ENCODE measurements at regions not wholly inside any gene's neighbourhood (a gene's known extent, or its start where the extent isn't known, plus 50 kb on each side); places are given as distances from the start of the nearest gene placed in this dataset.
"Not testable (repeated sequence)": the region's sequence is repeated elsewhere in the genome, so short reads cannot be mapped to it uniquely, and the experiment has no call there.

GRCh38 chr2:195119231-195119630 lies 537.8 kb upstream of the SLC39A10 start:
- Mint-ChIP-seq H3K4me1 (no peaks in the 10 kb centered on the region), H3K27ac (no peak overlapping the region), H3K4me3 (no peak overlapping the region), H3K9me3 (peaks cover 0 to 6% of the 10 kb centered on the region in 2 donors), H3K27me3 (no peaks in the 10 kb centered on the region), H3K36me3 (no peaks in the 10 kb centered on the region)
- ATAC-seq (replicated peaks) (no peak), DNase-seq (no peak)

GRCh38 chr2:195118276-195118675 lies 538.8 kb upstream of the SLC39A10 start:
- ATAC-seq (replicated peaks) (no peak), DNase-seq (no peak)
- Mint-ChIP-seq H3K27ac (no peak overlapping the region), H3K36me3 (peaks cover 0 to 2% of the 10 kb centered on the region in 2 donors), H3K4me3 (no peak overlapping the region), H3K9me3 (peaks cover 6 to 10% of the 10 kb centered on the region in 2 donors), H3K4me1 (no peaks in the 10 kb centered on the region), H3K27me3 (no peaks in the 10 kb centered on the region)

DNA sequence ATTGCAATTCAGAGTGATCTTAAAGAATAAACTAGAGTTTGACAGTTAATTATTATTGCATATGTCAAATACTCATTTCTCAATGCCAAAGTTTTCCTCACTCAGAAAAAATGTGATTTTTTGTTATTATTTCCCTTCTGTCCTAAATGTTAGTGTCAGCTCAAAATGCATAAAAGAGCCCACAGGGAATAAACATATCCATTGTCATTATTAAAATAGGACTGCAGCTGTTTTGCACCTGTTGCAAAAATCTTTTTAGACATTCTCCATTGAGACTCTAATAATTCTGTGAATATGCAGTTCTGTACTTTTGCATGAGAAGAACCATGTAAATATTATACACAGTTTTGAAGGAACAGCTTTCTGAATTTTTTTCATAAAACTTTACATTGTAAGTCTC lies 540.0 kb upstream of the SLC39A10 start:
- H3K4me1 Mint-ChIP-seq, result no peaks in the 10 kb centered on the region
- no peaks in the 10 kb centered on the region for H3K27me3 Mint-ChIP-seq
- ATAC-seq (replicated peaks) (no peak), DNase-seq (no peak)
- H3K36me3 Mint-ChIP-seq, result peaks cover 0 to 2% of the 10 kb centered on the region in 2 donors
- no peak overlapping the region for H3K27ac Mint-ChIP-seq
- H3K4me3 Mint-ChIP-seq, result no peak overlapping the region
- H3K9me3 Mint-ChIP-seq, result peaks cover 6 to 10% of the 10 kb centered on the region in 2 donors

DNA sequence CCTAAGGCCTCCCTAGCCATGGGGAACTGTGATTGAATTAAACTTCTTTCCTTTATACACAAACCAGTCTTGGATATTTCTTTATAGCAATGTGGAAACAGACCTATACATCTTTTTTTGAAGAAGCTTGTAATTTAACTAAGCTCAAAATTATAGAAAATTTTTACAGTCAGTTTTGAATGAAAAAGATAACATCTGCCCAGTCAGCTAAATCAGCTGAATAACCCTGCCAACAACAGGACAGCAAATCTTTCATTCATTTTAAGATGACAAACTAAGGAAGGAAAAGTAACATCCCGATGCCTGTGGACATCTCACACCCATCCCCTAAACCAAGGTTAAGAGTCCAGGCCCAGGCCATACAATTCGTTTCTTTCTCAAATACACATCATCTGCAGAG lies 541.3 kb upstream of the SLC39A10 start:
- Mint-ChIP-seq H3K4me1 (no peaks in the 10 kb centered on the region), H3K9me3 (peaks cover 6 to 13% of the 10 kb centered on the region in 2 donors), H3K27ac (no peak overlapping the region), H3K27me3 (no peaks in the 10 kb centered on the region), H3K36me3 (peaks cover 0 to 2% of the 10 kb centered on the region in 2 donors), H3K4me3 (no peak overlapping the region)
- DNase-seq (no peak), ATAC-seq (replicated peaks) (no peak)

DNA sequence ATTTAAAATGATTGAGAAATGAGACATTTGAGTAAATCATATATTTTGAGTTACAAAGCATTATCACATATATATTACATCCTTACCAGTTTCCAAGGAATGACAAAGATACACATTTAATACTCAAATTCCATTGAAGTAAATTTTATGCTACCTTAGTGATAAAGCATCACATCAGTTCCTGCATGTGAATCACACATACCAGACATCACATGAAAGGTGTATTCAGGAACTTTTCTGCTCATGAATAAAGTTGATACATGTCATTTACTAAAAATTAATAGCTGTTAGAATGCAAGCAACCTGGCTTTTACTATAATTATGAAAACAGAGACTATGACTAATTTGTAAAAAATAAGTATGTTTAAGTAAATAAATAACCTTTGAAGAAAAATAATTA lies 548.8 kb upstream of the SLC39A10 start:
- no peaks in the 10 kb centered on the region for H3K27me3 Mint-ChIP-seq
- no peaks in the 10 kb centered on the region for H3K4me1 Mint-ChIP-seq
- H3K4me3 Mint-ChIP-seq, result no peak overlapping the region
- ATAC-seq (replicated peaks) (no peak), DNase-seq (no peak)
- H3K36me3 Mint-ChIP-seq, result no peaks in the 10 kb centered on the region
- H3K27ac Mint-ChIP-seq, result no peak overlapping the region
- peaks cover 0 to 6% of the 10 kb centered on the region in 2 donors for H3K9me3 Mint-ChIP-seq

DNA sequence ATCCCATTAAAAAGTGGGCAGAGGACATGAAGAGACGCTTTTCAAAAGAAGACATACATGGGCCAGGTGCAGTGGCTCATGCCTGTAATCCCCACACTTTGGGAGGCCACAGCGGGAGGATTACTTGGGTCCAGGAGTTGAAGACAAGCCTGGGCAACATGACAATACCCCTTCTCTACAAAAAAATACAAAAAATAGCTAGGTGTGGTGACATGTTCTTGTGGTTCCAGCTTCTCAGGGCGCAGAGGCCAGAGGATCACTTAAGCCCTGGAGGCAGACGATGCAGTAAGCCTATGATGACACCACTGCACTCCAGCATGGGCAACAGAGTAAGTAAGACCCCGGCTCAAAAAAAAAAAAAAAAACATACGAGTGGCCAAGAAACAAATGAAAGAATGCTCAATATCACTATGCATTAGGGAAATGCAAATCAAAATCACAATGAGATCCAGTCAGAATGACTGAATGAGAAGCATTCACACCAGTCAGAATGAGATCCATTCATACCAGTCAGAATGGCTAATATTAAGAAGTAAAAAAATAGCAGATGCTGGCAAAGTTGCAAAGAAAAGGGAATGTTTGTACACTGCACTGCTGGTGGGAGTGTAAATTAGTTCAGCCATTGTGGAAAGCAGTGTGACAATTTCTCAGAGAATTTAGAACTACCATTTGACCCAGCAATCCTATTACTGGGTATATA lies 550.2 kb upstream of the SLC39A10 start:
- no peak overlapping the region for H3K4me3 Mint-ChIP-seq
- no peaks in the 10 kb centered on the region for H3K36me3 Mint-ChIP-seq
- no peaks in the 10 kb centered on the region for H3K4me1 Mint-ChIP-seq
- H3K27ac Mint-ChIP-seq, result no peak overlapping the region
- DNase-seq (no peak), ATAC-seq (replicated peaks) (no peak)
- H3K9me3 Mint-ChIP-seq, result peaks cover 0 to 6% of the 10 kb centered on the region in 2 donors
- no peaks in the 10 kb centered on the region for H3K27me3 Mint-ChIP-seq

- no peaks in the 10 kb centered on the region for H3K36me3 Mint-ChIP-seq
- DNase-seq, result no peak
- ATAC-seq (replicated peaks), result no peak
- peaks cover 0 to 2% of the 10 kb centered on the region in 2 donors for H3K9me3 Mint-ChIP-seq
- H3K4me1 Mint-ChIP-seq, result no peaks in the 10 kb centered on the region
- H3K27ac Mint-ChIP-seq, result no peak overlapping the region
- no peaks in the 10 kb centered on the region for H3K27me3 Mint-ChIP-seq
- no peak overlapping the region for H3K4me3 Mint-ChIP-seq
Measured at GRCh38 chr2:195105581-195105980, 551.4 kb upstream of the SLC39A10 start.

DNA sequence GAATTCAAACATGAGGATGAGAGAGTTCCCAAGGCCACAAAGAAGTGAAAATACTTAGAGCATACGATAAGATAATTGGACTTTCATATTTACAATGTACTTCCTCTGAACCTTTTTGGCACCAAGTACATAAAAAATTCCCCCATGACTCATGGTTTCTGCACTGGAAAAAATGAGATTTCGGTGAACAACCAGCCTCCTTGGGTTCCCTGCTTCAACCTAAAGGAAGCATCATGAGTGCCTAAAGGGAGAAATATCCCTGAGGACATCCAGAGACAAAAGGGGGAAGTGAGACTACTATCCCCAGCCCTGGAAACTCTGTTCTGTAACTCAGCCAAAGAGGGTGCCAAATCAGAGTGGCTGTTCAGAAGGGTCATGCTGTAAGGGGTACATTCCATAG lies 562.7 kb upstream of the SLC39A10 start:
- Mint-ChIP-seq H3K9me3 (peaks cover 0 to 3% of the 10 kb centered on the region in 2 donors), H3K27me3 (no peaks in the 10 kb centered on the region), H3K36me3 (no peaks in the 10 kb centered on the region), H3K4me3 (no peak overlapping the region), H3K27ac (no peak overlapping the region), H3K4me1 (peaks cover 2 to 6% of the 10 kb centered on the region in 2 donors)
- DNase-seq, result peak; percentile 1
- peak; percentile 50 to 77 for ATAC-seq (replicated peaks)

- no peak overlapping the region for H3K27ac Mint-ChIP-seq
- ATAC-seq (replicated peaks) (no peak), DNase-seq (no peak)
- H3K36me3 Mint-ChIP-seq, result no peaks in the 10 kb centered on the region
- no peak overlapping the region for H3K4me3 Mint-ChIP-seq
- no peaks in the 10 kb centered on the region for H3K27me3 Mint-ChIP-seq
- peaks cover 0 to 3% of the 10 kb centered on the region in 2 donors for H3K9me3 Mint-ChIP-seq
- H3K4me1 Mint-ChIP-seq, result peaks cover 2 to 6% of the 10 kb centered on the region in 2 donors
Measured at GRCh38 chr2:195092341-195092740, 564.7 kb upstream of the SLC39A10 start.

- not testable (repeated sequence) for ATAC-seq (replicated peaks); H3K4me1 Mint-ChIP-seq; H3K36me3 Mint-ChIP-seq; H3K4me3 Mint-ChIP-seq; H3K27ac Mint-ChIP-seq; DNase-seq; H3K27me3 Mint-ChIP-seq; H3K9me3 Mint-ChIP-seq
Measured at GRCh38 chr2:195072806-195073205, 584.2 kb upstream of the SLC39A10 start.

- ATAC-seq (replicated peaks), result no peak
- H3K4me1 Mint-ChIP-seq, result no peaks in the 10 kb centered on the region
- H3K36me3 Mint-ChIP-seq, result no peaks in the 10 kb centered on the region
- no peak for DNase-seq
- H3K9me3 Mint-ChIP-seq, result no peaks in the 10 kb centered on the region
- H3K27me3 Mint-ChIP-seq, result no peaks in the 10 kb centered on the region
- no peak overlapping the region for H3K27ac Mint-ChIP-seq
- no peak overlapping the region for H3K4me3 Mint-ChIP-seq
Measured at GRCh38 chr2:195057001-195057400, 600.0 kb upstream of the SLC39A10 start.

DNA sequence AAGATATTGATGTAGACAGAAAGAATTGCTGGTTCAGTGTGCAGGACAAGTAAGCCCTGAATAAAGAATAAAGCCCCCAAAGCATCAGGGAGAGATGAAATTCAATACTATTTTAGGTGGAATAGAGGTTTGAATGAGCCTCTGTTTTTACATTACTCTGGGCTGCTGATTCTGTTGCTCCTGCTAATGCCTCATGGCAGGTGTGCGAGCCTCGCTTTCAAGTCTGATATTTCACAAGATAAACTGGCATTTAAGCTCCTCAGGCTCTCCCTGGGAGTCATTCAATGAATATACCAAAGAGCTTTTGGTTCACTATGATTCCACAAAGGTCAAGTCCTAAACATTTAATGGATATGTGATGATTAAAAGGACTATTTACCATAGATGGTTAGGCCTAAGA lies 601.0 kb upstream of the SLC39A10 start:
- no peaks in the 10 kb centered on the region for H3K27me3 Mint-ChIP-seq
- H3K27ac Mint-ChIP-seq, result no peak overlapping the region
- no peaks in the 10 kb centered on the region for H3K9me3 Mint-ChIP-seq
- no peak overlapping the region for H3K4me3 Mint-ChIP-seq
- no peaks in the 10 kb centered on the region for H3K36me3 Mint-ChIP-seq
- H3K4me1 Mint-ChIP-seq, result no peaks in the 10 kb centered on the region
- ATAC-seq (replicated peaks), result no peak
- no peak for DNase-seq

- DNase-seq (no peak), ATAC-seq (replicated peaks) (no peak)
- H3K36me3 Mint-ChIP-seq, result no peaks in the 10 kb centered on the region
- H3K27ac Mint-ChIP-seq, result no peak overlapping the region
- H3K4me3 Mint-ChIP-seq, result no peak overlapping the region
- H3K9me3 Mint-ChIP-seq, result peaks cover 0 to 2% of the 10 kb centered on the region in 2 donors
- H3K27me3 Mint-ChIP-seq, result no peaks in the 10 kb centered on the region
- peaks cover 0 to 7% of the 10 kb centered on the region in 2 donors for H3K4me1 Mint-ChIP-seq
Measured at GRCh38 chr2:195051401-195051800, 605.6 kb upstream of the SLC39A10 start.

- H3K27me3 Mint-ChIP-seq, result no peaks in the 10 kb centered on the region
- DNase-seq, result no peak
- no peak overlapping the region for H3K4me3 Mint-ChIP-seq
- H3K4me1 Mint-ChIP-seq, result peaks cover 0 to 7% of the 10 kb centered on the region in 2 donors
- no peaks in the 10 kb centered on the region for H3K36me3 Mint-ChIP-seq
- H3K27ac Mint-ChIP-seq, result no peak overlapping the region
- ATAC-seq (replicated peaks), result peak; percentile 48 to 59
- peaks cover 0 to 2% of the 10 kb centered on the region in 2 donors for H3K9me3 Mint-ChIP-seq
Measured at GRCh38 chr2:195049372-195050031, 607.5 kb upstream of the SLC39A10 start.

- no peaks in the 10 kb centered on the region for H3K27me3 Mint-ChIP-seq
Measured at GRCh38 chr2:195047955-195048354, 609.1 kb upstream of the SLC39A10 start.

More at GRCh38 chr2:195047955-195048354, 609.1 kb upstream of the SLC39A10 start:
- H3K27ac Mint-ChIP-seq, result no peak overlapping the region
- H3K4me3 Mint-ChIP-seq, result no peak overlapping the region
- H3K9me3 Mint-ChIP-seq, result peaks cover 0 to 2% of the 10 kb centered on the region in 2 donors
- ATAC-seq (replicated peaks) (no peak), DNase-seq (no peak)
- peaks cover 0 to 7% of the 10 kb centered on the region in 2 donors for H3K4me1 Mint-ChIP-seq
- H3K36me3 Mint-ChIP-seq, result no peaks in the 10 kb centered on the region
